ENCODE measurements at regions not wholly inside any gene's neighbourhood (a gene's known extent, or its start where the extent isn't known, plus 50 kb on each side); places are given as distances from the start of the nearest gene placed in this dataset.
"Not testable (repeated sequence)": the region's sequence is repeated elsewhere in the genome, so short reads cannot be mapped to it uniquely, and the experiment has no call there.

GRCh38 chr3:148493631-148494030, 204.1 kb upstream of the AGTR1 start:
- DNase-seq (ENCODE audit: low spot score) = no peak

- DNase-seq (ENCODE audit: low spot score) = no peak
These were observed 203.3 kb upstream of the AGTR1 start for GRCh38 chr3:148494451-148494850.

GRCh38 chr3:148500881-148501280, 196.8 kb upstream of the AGTR1 start:
- DNase-seq (ENCODE audit: low spot score) = no peak

- DNase-seq (ENCODE audit: low spot score) = no peak
These were observed 187.6 kb upstream of the AGTR1 start for GRCh38 chr3:148510116-148510515.

- DNase-seq (ENCODE audit: low spot score) = no peak
These were observed 187.1 kb upstream of the AGTR1 start for GRCh38 chr3:148510561-148510960.

- no peak for DNase-seq (ENCODE audit: low spot score)
These were observed 185.1 kb upstream of the AGTR1 start for GRCh38 chr3:148512648-148513047.

- no peak for DNase-seq (ENCODE audit: low spot score)
These were observed 184.6 kb upstream of the AGTR1 start for GRCh38 chr3:148513096-148513543.

- no peak for DNase-seq (ENCODE audit: low spot score)
These were observed 179.2 kb upstream of the AGTR1 start for GRCh38 chr3:148518520-148518919.

GRCh38 chr3:148525621-148526020, 172.1 kb upstream of the AGTR1 start:
- not testable (repeated sequence) for DNase-seq (ENCODE audit: low spot score)

GRCh38 chr3:148528024-148528423, 169.7 kb upstream of the AGTR1 start:
- DNase-seq (ENCODE audit: low spot score) = no peak

GRCh38 chr3:148531836-148532235, 165.9 kb upstream of the AGTR1 start:
- no peak for DNase-seq (ENCODE audit: low spot score)

GRCh38 chr3:148532326-148532725, 165.4 kb upstream of the AGTR1 start:
- DNase-seq (ENCODE audit: low spot score) = no peak

GRCh38 chr3:148532774-148533173, 164.9 kb upstream of the AGTR1 start:
- DNase-seq (ENCODE audit: low spot score) = no peak

- DNase-seq (ENCODE audit: low spot score) = no peak
These were observed 163.4 kb upstream of the AGTR1 start for GRCh38 chr3:148534089-148534988.

GRCh38 chr3:148535001-148535400, 162.7 kb upstream of the AGTR1 start:
- no peak for DNase-seq (ENCODE audit: low spot score)

- DNase-seq (ENCODE audit: low spot score) = no peak
These were observed 157.4 kb upstream of the AGTR1 start for GRCh38 chr3:148540266-148540665.

GRCh38 chr3:148540851-148541250, 156.9 kb upstream of the AGTR1 start:
- DNase-seq (ENCODE audit: low spot score) = no peak

GRCh38 chr3:148546959-148547358, 150.7 kb upstream of the AGTR1 start:
- no peak for DNase-seq (ENCODE audit: low spot score)

- no peak for DNase-seq (ENCODE audit: low spot score)
These were observed 145.9 kb upstream of the AGTR1 start for GRCh38 chr3:148551767-148552260.

GRCh38 chr3:148554367-148554766, 143.3 kb upstream of the AGTR1 start:
- DNase-seq (ENCODE audit: low spot score) = no peak

GRCh38 chr3:148556664-148557063, 141.0 kb upstream of the AGTR1 start:
- no peak for DNase-seq (ENCODE audit: low spot score)

- not testable (repeated sequence) for DNase-seq (ENCODE audit: low spot score)
These were observed 120.1 kb upstream of the AGTR1 start for GRCh38 chr3:148577579-148577978.

- DNase-seq (ENCODE audit: low spot score) = peak; percentile 60
These were observed 115.6 kb upstream of the AGTR1 start for GRCh38 chr3:148582126-148582525.

- no peak for DNase-seq (ENCODE audit: low spot score)
These were observed 113.9 kb upstream of the AGTR1 start for GRCh38 chr3:148583793-148584192.

All from cerebellar cortex (tissue), 1 donor.